ENCODE measurements at regions not wholly inside any gene's neighbourhood (a gene's known extent, or its start where the extent isn't known, plus 50 kb on each side); places are given as distances from the start of the nearest gene placed in this dataset.

GRCh38 chr7:117960351-117960750, 87.1 kb upstream of the CTTNBP2 start:
- no peak for DNase-seq
- no peaks in the 10 kb centered on the region for H3K4me1 Mint-ChIP-seq
- no peaks in the 10 kb centered on the region for H3K36me3 Mint-ChIP-seq (ENCODE audit: low read depth)
- no peak overlapping the region for H3K27ac Mint-ChIP-seq
- no peaks in the 10 kb centered on the region for H3K9me3 Mint-ChIP-seq
- POLR2A ChIA-PET, result no interaction called here
- H3K27me3 Mint-ChIP-seq, result no peaks in the 10 kb centered on the region
- CTCF ChIA-PET, result no interaction called here
- no peak overlapping the region for H3K4me3 Mint-ChIP-seq

GRCh38 chr7:117961235-117961634, 88.0 kb upstream of the CTTNBP2 start:
- ChIA-PET CTCF (no interaction called here), POLR2A (no interaction called here)
- H3K36me3 Mint-ChIP-seq (ENCODE audit: low read depth), result no peaks in the 10 kb centered on the region
- H3K9me3 Mint-ChIP-seq, result no peaks in the 10 kb centered on the region
- no peak overlapping the region for H3K27ac Mint-ChIP-seq
- H3K4me3 Mint-ChIP-seq, result no peak overlapping the region
- H3K4me1 Mint-ChIP-seq, result no peaks in the 10 kb centered on the region
- no peak for DNase-seq
- H3K27me3 Mint-ChIP-seq, result no peaks in the 10 kb centered on the region

- no peaks in the 10 kb centered on the region for H3K27me3 Mint-ChIP-seq
- H3K4me1 Mint-ChIP-seq, result no peaks in the 10 kb centered on the region
- no peak for DNase-seq
- H3K4me3 Mint-ChIP-seq, result no peak overlapping the region
- H3K27ac Mint-ChIP-seq, result no peak overlapping the region
- ChIA-PET POLR2A (no interaction called here), CTCF (interaction anchor here (1.1 kb wide), 1 partner anchor 31 kb away, joined by 3 read pairs; no protein-coding TSS in a partner anchor)
- H3K36me3 Mint-ChIP-seq (ENCODE audit: low read depth), result no peaks in the 10 kb centered on the region
- H3K9me3 Mint-ChIP-seq, result no peaks in the 10 kb centered on the region
These were observed 89.2 kb upstream of the CTTNBP2 start for GRCh38 chr7:117962366-117962994.

DNA sequence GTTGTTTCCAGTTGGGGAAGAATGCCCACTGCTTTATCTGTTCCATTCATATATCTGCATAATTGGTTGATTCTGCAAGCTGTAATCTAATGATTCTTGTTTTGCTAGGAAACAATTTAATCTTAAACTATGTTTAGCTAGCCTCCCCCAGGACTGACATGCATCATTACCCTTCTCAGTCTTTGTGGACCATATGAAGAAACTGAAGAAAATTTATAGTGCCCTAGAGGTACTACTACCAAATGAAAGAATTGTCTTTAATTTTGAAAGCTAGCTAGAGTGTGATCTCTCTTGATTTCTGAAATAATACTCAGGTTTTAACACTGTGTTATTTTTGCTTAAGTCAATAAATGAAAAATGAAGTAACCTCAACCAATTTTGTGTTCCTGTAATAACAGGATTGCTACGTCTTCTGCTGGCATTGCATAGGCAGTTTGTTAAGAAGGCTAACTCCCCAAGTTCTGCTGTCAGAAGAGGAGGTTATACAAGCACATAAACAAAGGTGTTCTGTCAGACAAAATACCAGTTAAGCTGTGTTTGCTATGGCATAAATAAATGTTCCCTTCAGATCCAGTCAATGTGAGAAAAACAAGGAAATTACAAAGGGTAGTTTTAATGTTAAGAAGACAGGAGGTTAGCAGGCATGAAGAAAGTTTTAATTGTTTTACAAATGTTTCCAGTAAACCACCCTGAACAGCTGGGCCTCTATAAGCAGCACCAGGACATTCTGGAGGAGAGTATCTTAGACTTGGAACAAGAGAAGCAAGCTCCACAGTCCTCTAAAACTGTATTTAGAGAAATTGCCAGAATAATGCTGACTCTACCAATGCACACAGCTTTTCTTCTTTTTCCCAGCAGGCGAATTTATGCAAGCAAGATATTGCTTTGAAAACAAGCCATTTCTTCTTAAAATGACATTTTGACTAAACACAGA, 90.3 kb upstream of the CTTNBP2 start:
- H3K27ac Mint-ChIP-seq, result no peak overlapping the region
- no peak overlapping the region for H3K4me3 Mint-ChIP-seq
- H3K36me3 Mint-ChIP-seq (ENCODE audit: low read depth), result no peaks in the 10 kb centered on the region
- no peaks in the 10 kb centered on the region for H3K9me3 Mint-ChIP-seq
- CTCF ChIA-PET, result interaction anchor here (1.1 kb wide), 1 partner anchor 30 kb away, joined by 3 read pairs; no protein-coding TSS in a partner anchor
- DNase-seq, result no peak
- H3K27me3 Mint-ChIP-seq, result no peaks in the 10 kb centered on the region
- H3K4me1 Mint-ChIP-seq, result no peaks in the 10 kb centered on the region
- POLR2A ChIA-PET, result no interaction called here

- no peak for DNase-seq
- no peaks in the 10 kb centered on the region for H3K27me3 Mint-ChIP-seq
- ChIA-PET POLR2A (no interaction called here), CTCF (no interaction called here)
- no peak overlapping the region for H3K4me3 Mint-ChIP-seq
- no peaks in the 10 kb centered on the region for H3K9me3 Mint-ChIP-seq
- no peak overlapping the region for H3K27ac Mint-ChIP-seq
- H3K36me3 Mint-ChIP-seq (ENCODE audit: low read depth), result no peaks in the 10 kb centered on the region
- H3K4me1 Mint-ChIP-seq, result no peaks in the 10 kb centered on the region
These were observed 97.6 kb upstream of the CTTNBP2 start for GRCh38 chr7:117970801-117971200.

- Mint-ChIP-seq H3K9me3 (no peaks in the 10 kb centered on the region), H3K4me1 (no peaks in the 10 kb centered on the region), H3K27ac (no peak overlapping the region), H3K36me3 (ENCODE audit: low read depth) (no peaks in the 10 kb centered on the region), H3K4me3 (no peak overlapping the region), H3K27me3 (no peaks in the 10 kb centered on the region)
- no peak for DNase-seq
- ChIA-PET CTCF (no interaction called here), POLR2A (no interaction called here)
These were observed 98.5 kb upstream of the CTTNBP2 start for GRCh38 chr7:117971556-117972244.

- H3K4me3 Mint-ChIP-seq, result no peak overlapping the region
- DNase-seq, result no peak
- POLR2A ChIA-PET, result no interaction called here
- no peaks in the 10 kb centered on the region for H3K27me3 Mint-ChIP-seq
- H3K27ac Mint-ChIP-seq, result no peak overlapping the region
- no peaks in the 10 kb centered on the region for H3K36me3 Mint-ChIP-seq (ENCODE audit: low read depth)
- CTCF ChIA-PET, result no interaction called here
- H3K4me1 Mint-ChIP-seq, result no peaks in the 10 kb centered on the region
- H3K9me3 Mint-ChIP-seq, result no peaks in the 10 kb centered on the region
These were observed 99.4 kb upstream of the CTTNBP2 start for GRCh38 chr7:117972606-117973005.

DNA sequence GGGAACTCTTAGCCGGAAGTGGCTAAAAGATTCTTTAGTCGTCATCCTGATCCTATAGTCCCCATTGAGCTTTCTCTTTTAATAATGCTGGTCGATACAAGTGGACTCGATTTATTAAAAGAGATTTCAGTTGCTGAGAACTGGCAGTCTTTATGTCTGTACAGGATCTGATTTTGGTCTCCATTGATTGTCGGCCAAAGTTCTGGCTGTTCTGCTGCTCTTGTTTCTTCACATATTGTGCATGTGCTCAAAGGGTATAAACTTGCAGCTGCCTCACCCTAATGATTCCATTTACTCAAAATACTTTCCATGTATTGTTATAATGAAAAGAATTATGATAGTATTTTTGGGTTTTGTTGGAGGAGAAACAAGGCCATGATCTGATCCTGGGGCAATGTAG, 100.7 kb upstream of the CTTNBP2 start:
- H3K4me1 Mint-ChIP-seq, result no peaks in the 10 kb centered on the region
- no peak for DNase-seq
- no peaks in the 10 kb centered on the region for H3K9me3 Mint-ChIP-seq
- no peak overlapping the region for H3K27ac Mint-ChIP-seq
- no peaks in the 10 kb centered on the region for H3K27me3 Mint-ChIP-seq
- H3K36me3 Mint-ChIP-seq (ENCODE audit: low read depth), result no peaks in the 10 kb centered on the region
- ChIA-PET CTCF (no interaction called here), POLR2A (no interaction called here)
- no peak overlapping the region for H3K4me3 Mint-ChIP-seq

GRCh38 chr7:117974891-117975290, 101.7 kb upstream of the CTTNBP2 start:
- Mint-ChIP-seq H3K27me3 (no peaks in the 10 kb centered on the region), H3K4me3 (no peak overlapping the region), H3K27ac (no peak overlapping the region), H3K36me3 (ENCODE audit: low read depth) (no peaks in the 10 kb centered on the region), H3K9me3 (no peaks in the 10 kb centered on the region), H3K4me1 (no peaks in the 10 kb centered on the region)
- ChIA-PET CTCF (no interaction called here), POLR2A (no interaction called here)
- no peak for DNase-seq

DNA sequence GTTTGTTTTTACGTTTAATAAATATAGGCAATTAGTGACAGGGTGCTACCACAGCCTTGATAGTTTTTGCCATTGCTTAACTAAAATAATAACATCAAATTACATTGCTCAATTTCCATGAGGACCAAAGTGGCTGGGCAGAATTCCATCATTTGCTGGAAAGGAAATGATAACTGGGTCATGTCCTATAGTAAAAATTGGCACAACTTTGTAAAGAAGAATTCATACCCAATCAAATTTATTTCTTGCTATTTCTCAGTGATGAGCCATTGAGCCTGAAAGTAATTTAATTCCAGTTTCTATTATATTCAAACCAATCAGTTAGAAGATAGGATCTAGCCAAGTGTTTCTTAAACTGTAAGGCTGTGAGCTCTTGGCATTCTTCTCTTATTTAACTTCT, 102.2 kb upstream of the CTTNBP2 start:
- Mint-ChIP-seq H3K36me3 (ENCODE audit: low read depth) (no peaks in the 10 kb centered on the region), H3K27ac (no peak overlapping the region), H3K27me3 (no peaks in the 10 kb centered on the region), H3K4me1 (no peaks in the 10 kb centered on the region), H3K4me3 (no peak overlapping the region), H3K9me3 (no peaks in the 10 kb centered on the region)
- no peak for DNase-seq
- CTCF ChIA-PET, result no interaction called here
- POLR2A ChIA-PET, result no interaction called here

GRCh38 chr7:117979954-117980497, 106.8 kb upstream of the CTTNBP2 start:
- Mint-ChIP-seq H3K36me3 (ENCODE audit: low read depth) (no peaks in the 10 kb centered on the region), H3K4me3 (no peak overlapping the region), H3K27ac (no peak overlapping the region), H3K4me1 (no peaks in the 10 kb centered on the region), H3K27me3 (no peaks in the 10 kb centered on the region), H3K9me3 (no peaks in the 10 kb centered on the region)
- DNase-seq, result no peak
- ChIA-PET CTCF (no interaction called here), POLR2A (no interaction called here)

- CTCF ChIA-PET, result no interaction called here
- Mint-ChIP-seq H3K27me3 (no peaks in the 10 kb centered on the region), H3K9me3 (no peaks in the 10 kb centered on the region), H3K27ac (no peak overlapping the region), H3K4me3 (no peak overlapping the region), H3K4me1 (no peaks in the 10 kb centered on the region), H3K36me3 (ENCODE audit: low read depth) (no peaks in the 10 kb centered on the region)
- POLR2A ChIA-PET, result no interaction called here
- no peak for DNase-seq
These were observed 109.1 kb upstream of the CTTNBP2 start for GRCh38 chr7:117982071-117983055.
